ENCODE measurements at regions not wholly inside any gene's neighbourhood (a gene's known extent, or its start where the extent isn't known, plus 50 kb on each side); places are given as distances from the start of the nearest gene placed in this dataset.
A peak's percentile ranks its signal among the peaks of the same experiment; 100 is the strongest.

GRCh38 chr16:35906440-35906839, 2447.0 kb downstream of the TP53TG3F start:
- no peak for DNase-seq (ENCODE audit: low read depth)

GRCh38 chr16:35908152-35908551, 2448.7 kb downstream of the TP53TG3F start:
- no peak for DNase-seq (ENCODE audit: low read depth)

- DNase-seq (ENCODE audit: low read depth) = peak; percentile 52
Measured at GRCh38 chr16:35908942-35909341, 2449.5 kb downstream of the TP53TG3F start.

- no peak for DNase-seq (ENCODE audit: low read depth)
Measured at GRCh38 chr16:35909351-35909954, 2450.0 kb downstream of the TP53TG3F start.

- DNase-seq (ENCODE audit: low read depth) = peak; percentile 70
Measured at GRCh38 chr16:35910409-35910808, 2451.0 kb downstream of the TP53TG3F start.

GRCh38 chr16:35911899-35912298, 2452.5 kb downstream of the TP53TG3F start:
- DNase-seq (ENCODE audit: low read depth) = no peak

GRCh38 chr16:35931722-35932121, 2472.3 kb downstream of the TP53TG3F start:
- no peak for DNase-seq (ENCODE audit: low read depth)
